ENCODE measurements at regions not wholly inside any gene's neighbourhood (a gene's known extent, or its start where the extent isn't known, plus 50 kb on each side); places are given as distances from the start of the nearest gene placed in this dataset.

GRCh38 chr10:28785018-28785417 is 107.7 kb downstream of the BAMBI start:
- no peak for DNase-seq

- no peak for DNase-seq
Observed at GRCh38 chr10:28788252-28788651, 110.9 kb downstream of the BAMBI start.

GRCh38 chr10:28788762-28789161 is 111.4 kb downstream of the BAMBI start:
- no peak for DNase-seq

- peak; percentile 80 for DNase-seq
Observed at GRCh38 chr10:28790146-28790545, 112.8 kb downstream of the BAMBI start.

GRCh38 chr10:28793482-28793881 is 116.2 kb downstream of the BAMBI start:
- peak; percentile 18 for DNase-seq

GRCh38 chr10:28794986-28795385 is 117.7 kb downstream of the BAMBI start:
- no peak for DNase-seq

GRCh38 chr10:28796606-28797512 is 119.5 kb downstream of the BAMBI start:
- no peak for DNase-seq

GRCh38 chr10:28797904-28798371 is 120.6 kb downstream of the BAMBI start:
- no peak for DNase-seq

- DNase-seq, result peak; percentile 65
Observed at GRCh38 chr10:28798428-28798955, 121.2 kb downstream of the BAMBI start.

GRCh38 chr10:28798964-28799363 is 121.6 kb downstream of the BAMBI start:
- DNase-seq, result no peak

GRCh38 chr10:28800144-28800543 is 122.8 kb downstream of the BAMBI start:
- DNase-seq, result no peak

- DNase-seq, result no peak
Observed at GRCh38 chr10:28801247-28801646, 123.9 kb downstream of the BAMBI start.

- DNase-seq, result no peak
Observed at GRCh38 chr10:28801869-28802268, 124.5 kb downstream of the BAMBI start.

GRCh38 chr10:28805390-28805789 is 128.1 kb downstream of the BAMBI start:
- DNase-seq, result no peak

- DNase-seq, result no peak
Observed at GRCh38 chr10:28806488-28806941, 129.2 kb downstream of the BAMBI start.

- DNase-seq, result no peak
Observed at GRCh38 chr10:28806951-28807759, 129.8 kb downstream of the BAMBI start.

- no peak for DNase-seq
Observed at GRCh38 chr10:28807760-28808613, 130.7 kb downstream of the BAMBI start.

- no peak for DNase-seq
Observed at GRCh38 chr10:28808693-28809092, 131.4 kb downstream of the BAMBI start.

GRCh38 chr10:28810057-28810870 is 132.9 kb downstream of the BAMBI start:
- DNase-seq, result no peak

GRCh38 chr10:28811639-28812349 is 134.5 kb downstream of the BAMBI start:
- DNase-seq, result no peak
